Lower leg skin (tissue), 4 donors: ENCODE measurements at regions not wholly inside any gene's neighbourhood (a gene's known extent, or its start where the extent isn't known, plus 50 kb on each side); places are given as distances from the start of the nearest gene placed in this dataset.

Experiments used
- DNase-seq, 2 donors: peaks; one replicate each; pipeline ENCODE4 v3.0.0-alpha.2; 2019; ENCODE audit warnings: low spot score in 2 of 2
- H3K4me3 ChIP-seq: fragments of 200-600 bp; sonication (generic); 2 replicates; pipeline ENCODE4 v1.5.1; 2017; ENCODE audit warnings: mild to moderate bottlenecking, low read depth; ENCODE audit not compliant: poor library complexity, severe bottlenecking
- CTCF ChIP-seq, 3 donors: fragments of 450-650 bp; IDR thresholded peaks; one replicate each; pipeline ENCODE4 v1.5.1; 2016; ENCODE audit warnings: antibody characterized with exemption in 3 of 3, mild to moderate bottlenecking in 3 of 3, moderate library complexity in 2 of 3
- POLR2A ChIP-seq, 2 donors: fragments of 450-650 bp; IDR thresholded peaks; one replicate each; pipeline ENCODE4 v1.6.1; 2016 to 2017; ENCODE audit warnings: antibody characterized with exemption in 2 of 2, mild to moderate bottlenecking in 1 of 2, moderate library complexity in 1 of 2
- WGBS, 2 donors: methylation state at CpG; one replicate each; pipeline ENCODE4 v1.1.5; 2018; 5-methylcytosine and 5-hydroxymethylcytosine counted together
- intact Hi-C: fragments of 100-400 bp; cut with DNase I; formaldehyde crosslinking; loops from one replicate; pipeline ENCODE4 v1.15.0; 2023; ENCODE audit warnings: low total_unique reads

- intact Hi-C loops = no loop called here
- no peak for TF ChIP-seq POLR2A (IDR thresholded peaks at IDR 0.05)
- TF ChIP-seq CTCF (IDR thresholded peaks at IDR 0.05) = no peak
- no peak for DNase-seq
- H3K4me3 ChIP-seq = no peak overlapping the region
- WGBS, 2 donors = 75 to 88% methylated on average over 15 of the region's 15 CpGs
Observed at GRCh38 chr10:78366663-78367411, 333.2 kb downstream of the RPS24 start.

- TF ChIP-seq CTCF (IDR thresholded peaks at IDR 0.05) = no peak
- intact Hi-C loops = no loop called here
- no peak for DNase-seq
- no peak overlapping the region for H3K4me3 ChIP-seq
- 70 to 73% methylated on average over 2 of the region's 2 CpGs for WGBS, 2 donors
Observed at GRCh38 chr10:78367751-78368150, 334.1 kb downstream of the RPS24 start.

GRCh38 chr10:78371136-78371535 is 337.5 kb downstream of the RPS24 start:
- intact Hi-C loops = no loop called here
- 34 to 39% methylated on average over 4 of the region's 4 CpGs for WGBS, 2 donors
- TF ChIP-seq POLR2A (IDR thresholded peaks at IDR 0.05) = no peak
- no peak for TF ChIP-seq CTCF (IDR thresholded peaks at IDR 0.05)
- H3K4me3 ChIP-seq = no peak overlapping the region
- DNase-seq = no peak

GRCh38 chr10:78372806-78373205 is 339.1 kb downstream of the RPS24 start:
- H3K4me3 ChIP-seq = no peak overlapping the region
- WGBS, 2 donors = 93 to 95% methylated on average over 6 of the region's 6 CpGs
- no peak for DNase-seq
- intact Hi-C loops = no loop called here
- TF ChIP-seq POLR2A (IDR thresholded peaks at IDR 0.05) = no peak
- no peak for TF ChIP-seq CTCF (IDR thresholded peaks at IDR 0.05)

GRCh38 chr10:78374331-78375028 is 340.8 kb downstream of the RPS24 start:
- no peak for TF ChIP-seq CTCF (IDR thresholded peaks at IDR 0.05)
- TF ChIP-seq POLR2A (IDR thresholded peaks at IDR 0.05) = no peak
- DNase-seq = no peak
- WGBS, 2 donors = 92 to 93% methylated on average over 9 of the region's 9 CpGs
- no peak overlapping the region for H3K4me3 ChIP-seq
- intact Hi-C loops = no loop called here
